Amniotic stem cell (primary cell): ENCODE measurements at regions not wholly inside any gene's neighbourhood (a gene's known extent, or its start where the extent isn't known, plus 50 kb on each side); places are given as distances from the start of the nearest gene placed in this dataset.
"Not testable (repeated sequence)": the region's sequence is repeated elsewhere in the genome, so short reads cannot be mapped to it uniquely, and the experiment has no call there.

ENCODE experiments used
- DNase-seq: peaks from one replicate; lab custom pipeline; 2025; lab: John Stamatoyannopoulos, UW

- no peak for DNase-seq
Observed at GRCh38 chr4:132266374-132266773, 882.7 kb upstream of the PCDH10 start.

- DNase-seq = no peak
Observed at GRCh38 chr4:132267321-132267720, 881.8 kb upstream of the PCDH10 start.

- no peak for DNase-seq
Observed at GRCh38 chr4:132269303-132269990, 879.6 kb upstream of the PCDH10 start.

GRCh38 chr4:132275583-132276121 lies 873.4 kb upstream of the PCDH10 start:
- DNase-seq = no peak

- no peak for DNase-seq
Observed at GRCh38 chr4:132276185-132276584, 872.9 kb upstream of the PCDH10 start.

- no peak for DNase-seq
Observed at GRCh38 chr4:132276989-132277388, 872.1 kb upstream of the PCDH10 start.

- DNase-seq = no peak
Observed at GRCh38 chr4:132281733-132282132, 867.4 kb upstream of the PCDH10 start.

GRCh38 chr4:132284910-132285426 lies 864.1 kb upstream of the PCDH10 start:
- no peak for DNase-seq

- DNase-seq = peak; percentile 0
Observed at GRCh38 chr4:132297346-132297745, 851.7 kb upstream of the PCDH10 start.

- no peak for DNase-seq
Observed at GRCh38 chr4:132299841-132300240, 849.3 kb upstream of the PCDH10 start.

- DNase-seq = no peak
Observed at GRCh38 chr4:132312521-132312920, 836.6 kb upstream of the PCDH10 start.

GRCh38 chr4:132313852-132314251 lies 835.2 kb upstream of the PCDH10 start:
- DNase-seq = no peak

- no peak for DNase-seq
Observed at GRCh38 chr4:132316738-132317137, 832.4 kb upstream of the PCDH10 start.

GRCh38 chr4:132317923-132318322 lies 831.2 kb upstream of the PCDH10 start:
- DNase-seq = no peak

GRCh38 chr4:132328761-132329160 lies 820.3 kb upstream of the PCDH10 start:
- DNase-seq = no peak

- DNase-seq = no peak
Observed at GRCh38 chr4:132330994-132331393, 818.1 kb upstream of the PCDH10 start.

GRCh38 chr4:132332932-132333723 lies 816.0 kb upstream of the PCDH10 start:
- DNase-seq = no peak

GRCh38 chr4:132333724-132334047 lies 815.4 kb upstream of the PCDH10 start:
- DNase-seq = peak; percentile 26

GRCh38 chr4:132334081-132334480 lies 815.0 kb upstream of the PCDH10 start:
- DNase-seq = no peak

GRCh38 chr4:132344924-132345828 lies 803.9 kb upstream of the PCDH10 start:
- no peak for DNase-seq

- no peak for DNase-seq
Observed at GRCh38 chr4:132346016-132346415, 803.1 kb upstream of the PCDH10 start.

GRCh38 chr4:132351606-132352005 lies 797.5 kb upstream of the PCDH10 start:
- not testable (repeated sequence) for DNase-seq
